Astrocyte of the cerebellum (primary cell): ENCODE measurements at regions not wholly inside any gene's neighbourhood (a gene's known extent, or its start where the extent isn't known, plus 50 kb on each side); places are given as distances from the start of the nearest gene placed in this dataset.

ENCODE experiments used
- DNase-seq: peaks from one replicate; pipeline ENCODE4 v3.0.0-alpha.2; 2011; ENCODE audit warnings: low read depth
- H3K4me3 ChIP-seq: 2 replicates; pipeline ENCODE4 v1.5.1; 2011; ENCODE audit warnings: mild to moderate bottlenecking, low read depth, low read length, moderate library complexity
- in situ Hi-C: cut with HindIII; loops from 2 replicates; pipeline ENCODE4 v1.10.0; 2017; ENCODE audit warnings: low sequenced_read_pairs
- TF ChIP-seq, protein P1 (sequence below): IDR thresholded peaks from 2 replicates; pipeline ENCODE4 v1.5.1; 2012; ENCODE audit warnings: low read length, low read depth, moderate library complexity, mild to moderate bottlenecking; ENCODE audit errors: missing control alignments

- in situ Hi-C loops: no loop called here
- DNase-seq: peak; percentile 78
- TF ChIP-seq, protein P1, sequence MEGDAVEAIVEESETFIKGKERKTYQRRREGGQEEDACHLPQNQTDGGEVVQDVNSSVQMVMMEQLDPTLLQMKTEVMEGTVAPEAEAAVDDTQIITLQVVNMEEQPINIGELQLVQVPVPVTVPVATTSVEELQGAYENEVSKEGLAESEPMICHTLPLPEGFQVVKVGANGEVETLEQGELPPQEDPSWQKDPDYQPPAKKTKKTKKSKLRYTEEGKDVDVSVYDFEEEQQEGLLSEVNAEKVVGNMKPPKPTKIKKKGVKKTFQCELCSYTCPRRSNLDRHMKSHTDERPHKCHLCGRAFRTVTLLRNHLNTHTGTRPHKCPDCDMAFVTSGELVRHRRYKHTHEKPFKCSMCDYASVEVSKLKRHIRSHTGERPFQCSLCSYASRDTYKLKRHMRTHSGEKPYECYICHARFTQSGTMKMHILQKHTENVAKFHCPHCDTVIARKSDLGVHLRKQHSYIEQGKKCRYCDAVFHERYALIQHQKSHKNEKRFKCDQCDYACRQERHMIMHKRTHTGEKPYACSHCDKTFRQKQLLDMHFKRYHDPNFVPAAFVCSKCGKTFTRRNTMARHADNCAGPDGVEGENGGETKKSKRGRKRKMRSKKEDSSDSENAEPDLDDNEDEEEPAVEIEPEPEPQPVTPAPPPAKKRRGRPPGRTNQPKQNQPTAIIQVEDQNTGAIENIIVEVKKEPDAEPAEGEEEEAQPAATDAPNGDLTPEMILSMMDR: no peak
- no peak overlapping the region for H3K4me3 ChIP-seq
Observed at GRCh38 chr12:77122236-77122635, 56.9 kb upstream of the E2F7 start.

GRCh38 chr12:77120156-77121085 lies 55.1 kb upstream of the E2F7 start:
- no peak overlapping the region for H3K4me3 ChIP-seq
- TF ChIP-seq, protein P1: no peak
- in situ Hi-C loops: no loop called here
- peak; percentile 26 for DNase-seq

- TF ChIP-seq, protein P1: no peak
- no peak for DNase-seq
- in situ Hi-C loops: no loop called here
- no peak overlapping the region for H3K4me3 ChIP-seq
Observed at GRCh38 chr12:77118696-77119095, 53.3 kb upstream of the E2F7 start.

DNA sequence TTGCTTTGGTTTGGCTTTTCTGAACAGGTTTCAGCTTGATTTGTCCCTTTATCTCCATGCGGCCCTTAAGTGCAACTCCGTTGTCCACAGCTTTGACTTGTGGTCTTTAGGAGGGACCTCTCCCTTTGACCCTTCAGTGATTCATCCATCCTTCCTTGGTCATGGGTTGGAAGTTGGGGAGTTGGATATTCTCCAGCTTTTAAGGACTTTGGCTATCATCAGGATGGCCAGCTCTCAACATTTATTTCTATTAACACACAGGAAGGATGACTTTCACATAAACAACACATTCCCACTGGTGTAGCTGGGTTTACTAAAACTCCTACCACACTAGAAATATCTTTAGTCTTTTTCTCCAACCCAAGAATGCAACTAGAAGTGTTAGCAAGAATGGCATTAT lies 50.9 kb upstream of the E2F7 start:
- in situ Hi-C loops: no loop called here
- no peak for DNase-seq
- TF ChIP-seq, protein P1: no peak
- H3K4me3 ChIP-seq: no peak overlapping the region

DNA sequence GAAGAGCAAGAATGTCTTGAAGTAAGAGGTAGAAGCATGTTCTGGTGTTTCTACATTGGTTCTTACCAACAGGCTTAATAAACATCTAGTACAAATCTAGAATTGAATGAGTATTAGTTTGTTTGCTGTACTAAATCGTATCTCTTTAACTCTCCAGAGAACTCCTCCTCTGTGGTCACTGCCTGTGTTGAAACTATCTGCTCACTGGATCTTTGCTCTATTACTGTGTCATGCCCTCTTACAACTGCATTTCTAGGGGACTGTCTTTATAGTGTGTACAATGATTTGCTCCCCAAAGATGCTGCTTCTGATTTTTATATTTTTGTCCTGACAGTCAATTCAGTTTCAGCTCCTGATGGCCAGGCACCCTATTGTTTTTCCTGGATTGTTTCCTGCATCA lies 50.1 kb upstream of the E2F7 start:
- DNase-seq: no peak
- in situ Hi-C loops: no loop called here
- TF ChIP-seq, protein P1: no peak
- no peak overlapping the region for H3K4me3 ChIP-seq
